ENCODE measurements at regions not wholly inside any gene's neighbourhood (a gene's known extent, or its start where the extent isn't known, plus 50 kb on each side); places are given as distances from the start of the nearest gene placed in this dataset.

DNA sequence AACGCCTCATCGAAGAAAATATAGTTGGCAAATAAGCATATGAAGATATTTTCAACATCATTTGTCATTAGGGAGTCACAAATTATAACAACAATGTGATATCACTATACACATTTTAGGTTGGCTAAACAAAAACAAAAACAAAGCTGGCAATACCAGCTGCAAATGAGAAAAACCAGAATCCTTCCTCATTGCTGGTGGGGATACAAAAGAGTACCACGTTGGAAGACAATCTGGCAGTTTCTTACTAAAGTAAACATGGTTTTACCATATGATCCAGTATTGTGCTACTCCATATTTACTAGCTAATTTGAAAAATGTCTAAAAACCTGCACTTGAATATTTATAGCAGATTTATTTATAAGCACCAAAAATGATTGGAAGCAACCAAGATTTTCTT is 1204.1 kb downstream of the MRPL39 start:
- Histone ChIP-seq H2AFZ (ENCODE audit: insufficient read depth, low read depth, low read length, poor library complexity, severe bottlenecking) (no peak overlapping the region), H3K4me3 (ENCODE audit: control extremely low read depth in 1 of 5, extremely low read depth in 1 of 5, insufficient read depth in 1 of 5, low read depth in 2 of 5, low read length in 4 of 5) (no peak overlapping the region), H3K4me1 (ENCODE audit: control insufficient read depth in 2 of 2, insufficient read depth in 2 of 2, low read length in 2 of 2) (no peaks in the 10 kb centered on the region), H3K27ac (ENCODE audit: low read length in 2 of 2) (no peak overlapping the region), H3K27me3 (replicated peaks in 1 of 4; ENCODE audit: control extremely low read depth in 1 of 4, control insufficient read depth in 3 of 4, insufficient read depth in 4 of 4, low read length in 3 of 4) (no peaks in the 10 kb centered on the region), H3K4me2 (replicated peaks; ENCODE audit: low read depth, low read length, poor library complexity, severe bottlenecking) (no peak overlapping the region), H3K9me3 (ENCODE audit: control extremely low read depth in 1 of 3, control insufficient read depth in 2 of 3, insufficient read depth in 1 of 3, low read length in 2 of 3) (peaks cover 0 to 1% (median 0%) of the 10 kb centered on the region in 3 donors), H3K9ac (ENCODE audit: low read length) (no peak overlapping the region), H3K79me2 (ENCODE audit: control insufficient read depth, insufficient read depth, low read length) (no peaks in the 10 kb centered on the region), H4K20me1 (ENCODE audit: control insufficient read depth, insufficient read depth, low read length, poor library complexity, severe bottlenecking) (no peaks in the 10 kb centered on the region), H3K36me3 (replicated peaks in 1 of 2; ENCODE audit: control extremely low read depth in 1 of 2, control insufficient read depth in 1 of 2, extremely low read depth in 1 of 2, insufficient read depth in 2 of 2, low read length in 1 of 2) (no peaks in the 10 kb centered on the region)
- ChIA-PET CTCF (no interaction called here), POLR2A (no interaction called here)
- H3K4me3 Mint-ChIP-seq: no peak overlapping the region
- TF ChIP-seq CTCF (IDR thresholded peaks at IDR 0.05) (no peak), EZH2 (IDR thresholded peaks at IDR 0.05; ENCODE audit: borderline replicate concordance, insufficient read depth, low read depth, low read length, poor library complexity, severe bottlenecking) (no peak)
- no peaks in the 10 kb centered on the region for H3K9me3 Mint-ChIP-seq (ENCODE audit: insufficient read depth)
- intact Hi-C loops (cut with micrococcal nuclease): no loop called here
- ATAC-seq (ENCODE audit: low read depth) (no peak), DNase-seq (no peak)
- WGBS (ENCODE audit: insufficient coverage): no CpG with 5 or more reads among the region's 3 CpGs
- no peaks in the 10 kb centered on the region for H3K27me3 Mint-ChIP-seq
- no peaks in the 10 kb centered on the region for H3K4me1 Mint-ChIP-seq
- no peak overlapping the region for H3K27ac Mint-ChIP-seq

- peaks cover 0 to under 1% (median 0%) of the 10 kb centered on the region in 3 donors for H3K9me3 ChIP-seq (ENCODE audit: control extremely low read depth in 1 of 3, control insufficient read depth in 2 of 3, insufficient read depth in 1 of 3, low read length in 2 of 3)
- TF ChIP-seq EZH2 (IDR thresholded peaks at IDR 0.05; ENCODE audit: borderline replicate concordance, insufficient read depth, low read depth, low read length, poor library complexity, severe bottlenecking) (no peak), CTCF (IDR thresholded peaks at IDR 0.05) (no peak)
Observed at GRCh38 chr21:24395320-24395923, 1211.9 kb downstream of the MRPL39 start.

More at GRCh38 chr21:24395320-24395923, 1211.9 kb downstream of the MRPL39 start:
- H3K27me3 Mint-ChIP-seq: no peaks in the 10 kb centered on the region
- no CpG with 5 or more reads among the region's 2 CpGs for WGBS (ENCODE audit: insufficient coverage)
- H3K27ac Mint-ChIP-seq: no peak overlapping the region
- H3K9ac ChIP-seq (ENCODE audit: low read length): no peak overlapping the region
- no peaks in the 10 kb centered on the region for H3K4me1 ChIP-seq (ENCODE audit: control insufficient read depth in 2 of 2, insufficient read depth in 2 of 2, low read length in 2 of 2)
- ATAC-seq (ENCODE audit: low read depth) (no peak), DNase-seq (no peak)
- no peaks in the 10 kb centered on the region for H3K4me1 Mint-ChIP-seq
- no peaks in the 10 kb centered on the region for H3K36me3 ChIP-seq (replicated peaks in 1 of 2; ENCODE audit: control extremely low read depth in 1 of 2, control insufficient read depth in 1 of 2, extremely low read depth in 1 of 2, insufficient read depth in 2 of 2, low read length in 1 of 2)
- H2AFZ ChIP-seq (ENCODE audit: insufficient read depth, low read depth, low read length, poor library complexity, severe bottlenecking): no peak overlapping the region
- CTCF ChIA-PET: no interaction called here
- H4K20me1 ChIP-seq (ENCODE audit: control insufficient read depth, insufficient read depth, low read length, poor library complexity, severe bottlenecking): no peaks in the 10 kb centered on the region
- no peaks in the 10 kb centered on the region for H3K79me2 ChIP-seq (ENCODE audit: control insufficient read depth, insufficient read depth, low read length)
- intact Hi-C loops (cut with micrococcal nuclease): no loop called here
- H3K4me3 Mint-ChIP-seq: no peak overlapping the region
- H3K27ac ChIP-seq (ENCODE audit: low read length in 2 of 2): no peak overlapping the region
- no peaks in the 10 kb centered on the region for H3K27me3 ChIP-seq (replicated peaks in 1 of 4; ENCODE audit: control extremely low read depth in 1 of 4, control insufficient read depth in 3 of 4, insufficient read depth in 4 of 4, low read length in 3 of 4)
- no peak overlapping the region for H3K4me2 ChIP-seq (replicated peaks; ENCODE audit: low read depth, low read length, poor library complexity, severe bottlenecking)
- H3K4me3 ChIP-seq (ENCODE audit: control extremely low read depth in 1 of 5, extremely low read depth in 1 of 5, insufficient read depth in 1 of 5, low read depth in 2 of 5, low read length in 4 of 5): no peak overlapping the region
- POLR2A ChIA-PET: no interaction called here
- H3K9me3 Mint-ChIP-seq (ENCODE audit: insufficient read depth): no peaks in the 10 kb centered on the region

All from B cell (primary cell).